Ovary (tissue), 7 donors: ENCODE measurements at regions not wholly inside any gene's neighbourhood (a gene's known extent, or its start where the extent isn't known, plus 50 kb on each side); places are given as distances from the start of the nearest gene placed in this dataset.
"Not testable (repeated sequence)": the region's sequence is repeated elsewhere in the genome, so short reads cannot be mapped to it uniquely, and the experiment has no call there.

Experiments
- DNase-seq, 5 donors: peaks; one replicate each; pipeline ENCODE4 v3.0.0-alpha.2; 2019 to 2020
- H3K27ac ChIP-seq, 2 donors: fragments of 200-600 bp; one replicate each; pipeline versions ENCODE4 v1.5.1 to v1.8.0; 2019 to 2022
- H3K27me3 ChIP-seq: fragments of 200-600 bp; one replicate; pipeline ENCODE4 v1.8.0; 2022
- H3K36me3 ChIP-seq: fragments of 200-600 bp; sonication (generic); one replicate; pipeline ENCODE4 v1.5.1; 2019
- H3K4me1 ChIP-seq: one replicate; pipeline ENCODE4 v1.8.1; 2013; ENCODE audit warnings: mild to moderate bottlenecking, moderate library complexity; ENCODE audit not compliant: insufficient read depth
- H3K4me3 ChIP-seq: fragments of 200-600 bp; sonication (generic); one replicate; pipeline ENCODE4 v1.5.1; 2017
- H3K9me3 ChIP-seq, 2 donors: fragments of 200-600 bp in 1 of 2; sonication (generic) in 1 of 2; one replicate each; pipeline versions ENCODE4 v1.5.1 to v1.8.1; 2013 to 2019; ENCODE audit warnings: mild to moderate bottlenecking in 1 of 2, moderate library complexity in 1 of 2
- EP300 ChIP-seq: sonication (generic); formaldehyde crosslinking; IDR thresholded peaks from one replicate; pipeline ENCODE4 v1.6.1; 2017; ENCODE audit warnings: antibody characterized with exemption
- POLR2A ChIP-seq: fragments of 450-650 bp; IDR thresholded peaks from one replicate; pipeline ENCODE4 v1.6.1; 2017; ENCODE audit warnings: antibody characterized with exemption, mild to moderate bottlenecking, moderate library complexity
- WGBS, 3 donors: extraction: QIAGEN DNeasy Blood & Tissue Kit in 1 of 3; methylation state at CpG; one replicate each; pipeline versions ENCODE4 v1.1.5 to v1.1.7; 2013 to 2017; 5-methylcytosine and 5-hydroxymethylcytosine counted together
- intact Hi-C, 4 donors: fragments of 100-400 bp; cut with DNase I; formaldehyde crosslinking; loops; one replicate each; pipeline versions ENCODE4 v1.11.0 to v1.15.1; 2022 to 2023
- TF ChIP-seq, protein P1 (sequence below), 3 donors: fragments of 450-650 bp in 2 of 3; fragments of 200-600 bp in 1 of 3; IDR thresholded peaks; one replicate each; pipeline versions ENCODE4 v1.5.1 to v1.8.0; 2016 to 2022; ENCODE audit warnings: antibody characterized with exemption in 3 of 3, mild to moderate bottlenecking in 1 of 3
- donor health status: DM: no; HTN: no; CAD: no; lungs with moderate emphysema.
- donor health status: DM: no; HTN: no; CAD: no.
- donor health status: Bipolar disorder and iron deficiency.
- donor health status: DM: no; HTN: no; CAD: no.
- donor health status: DM: yes; HTN: yes; CAD: no.

- Histone ChIP-seq H3K9me3 (no peaks in the 10 kb centered on the region), H3K27ac (no peak overlapping the region), H3K4me3 (no peak overlapping the region), H3K36me3 (no peaks in the 10 kb centered on the region), H3K27me3 (no peaks in the 10 kb centered on the region), H3K4me1 (no peaks in the 10 kb centered on the region)
- TF ChIP-seq POLR2A (no peak), EP300 (no peak)
- TF ChIP-seq, protein P1, sequence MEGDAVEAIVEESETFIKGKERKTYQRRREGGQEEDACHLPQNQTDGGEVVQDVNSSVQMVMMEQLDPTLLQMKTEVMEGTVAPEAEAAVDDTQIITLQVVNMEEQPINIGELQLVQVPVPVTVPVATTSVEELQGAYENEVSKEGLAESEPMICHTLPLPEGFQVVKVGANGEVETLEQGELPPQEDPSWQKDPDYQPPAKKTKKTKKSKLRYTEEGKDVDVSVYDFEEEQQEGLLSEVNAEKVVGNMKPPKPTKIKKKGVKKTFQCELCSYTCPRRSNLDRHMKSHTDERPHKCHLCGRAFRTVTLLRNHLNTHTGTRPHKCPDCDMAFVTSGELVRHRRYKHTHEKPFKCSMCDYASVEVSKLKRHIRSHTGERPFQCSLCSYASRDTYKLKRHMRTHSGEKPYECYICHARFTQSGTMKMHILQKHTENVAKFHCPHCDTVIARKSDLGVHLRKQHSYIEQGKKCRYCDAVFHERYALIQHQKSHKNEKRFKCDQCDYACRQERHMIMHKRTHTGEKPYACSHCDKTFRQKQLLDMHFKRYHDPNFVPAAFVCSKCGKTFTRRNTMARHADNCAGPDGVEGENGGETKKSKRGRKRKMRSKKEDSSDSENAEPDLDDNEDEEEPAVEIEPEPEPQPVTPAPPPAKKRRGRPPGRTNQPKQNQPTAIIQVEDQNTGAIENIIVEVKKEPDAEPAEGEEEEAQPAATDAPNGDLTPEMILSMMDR (IDR thresholded peaks at IDR 0.05), result no peak
- no peak for DNase-seq
- intact Hi-C loops, result no loop called here
- 71 to 76% (median 74%) methylated on average over 7 of the region's 7 CpGs for WGBS, 3 donors
These were observed 297.4 kb upstream of the GCFC2 start for GRCh38 chr2:76008001-76008702.

DNA sequence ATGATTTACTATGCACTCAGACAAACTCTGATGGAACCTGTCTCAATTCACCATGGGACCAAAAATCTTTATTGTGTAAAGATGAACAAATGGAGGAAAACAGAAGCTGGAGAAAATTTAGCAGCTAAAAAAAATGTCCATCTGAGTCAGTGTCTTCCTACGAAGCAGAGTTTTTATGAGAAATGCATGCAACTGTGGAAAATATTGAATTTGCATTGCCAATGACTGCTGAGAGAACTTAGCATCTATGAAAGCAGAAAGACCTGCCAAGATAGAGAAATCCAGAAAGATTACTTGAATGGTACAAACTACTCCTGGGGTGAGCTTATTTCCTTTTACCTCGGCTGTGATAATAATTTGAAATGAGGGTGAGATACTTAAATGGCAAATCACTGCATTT, 289.7 kb upstream of the GCFC2 start:
- 66 to 87% (median 70%) methylated on average over 2 of the region's 2 CpGs for WGBS, 3 donors
- no peaks in the 10 kb centered on the region for H3K36me3 ChIP-seq
- intact Hi-C loops, result no loop called here

DNA sequence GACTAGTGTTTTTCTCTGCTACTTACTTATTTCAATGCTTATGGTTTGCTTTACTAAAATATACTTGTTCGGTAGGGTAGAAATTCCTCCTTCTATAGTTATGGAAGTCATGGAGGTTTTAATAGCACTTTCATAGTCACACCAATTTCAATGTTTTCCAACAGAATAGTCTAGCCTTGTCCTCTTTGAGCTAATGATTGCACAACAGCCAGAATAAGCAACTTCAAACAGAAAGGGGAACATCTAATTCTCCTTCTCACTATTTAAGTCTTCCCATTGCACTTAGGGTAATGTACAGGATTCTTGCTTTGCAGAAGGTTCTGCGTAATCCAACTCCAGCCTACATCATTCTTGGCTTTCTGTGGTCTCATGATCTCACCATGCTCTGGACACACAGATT, 287.7 kb upstream of the GCFC2 start:
- no peak for DNase-seq
- no peaks in the 10 kb centered on the region for H3K9me3 ChIP-seq
- no peak overlapping the region for H3K27ac ChIP-seq
- TF ChIP-seq, protein P1 (IDR thresholded peaks at IDR 0.05), result no peak
- no peak for TF ChIP-seq EP300
- no peak for TF ChIP-seq POLR2A
- intact Hi-C loops, result no loop called here
- no peaks in the 10 kb centered on the region for H3K36me3 ChIP-seq
- no peak overlapping the region for H3K4me3 ChIP-seq
- 83 to 96% (median 95%) methylated on average over 2 of the region's 2 CpGs for WGBS, 3 donors
- H3K27me3 ChIP-seq, result no peaks in the 10 kb centered on the region
- H3K4me1 ChIP-seq, result no peaks in the 10 kb centered on the region

More for the DNA sequence above, 289.7 kb upstream of the GCFC2 start:
- TF ChIP-seq POLR2A, result no peak
- no peak for TF ChIP-seq EP300
- TF ChIP-seq, protein P1 (IDR thresholded peaks at IDR 0.05), result no peak
- no peak for DNase-seq
- no peaks in the 10 kb centered on the region for H3K27me3 ChIP-seq
- H3K4me3 ChIP-seq, result no peak overlapping the region
- H3K4me1 ChIP-seq, result no peaks in the 10 kb centered on the region
- H3K27ac ChIP-seq, result no peak overlapping the region
- no peaks in the 10 kb centered on the region for H3K9me3 ChIP-seq

GRCh38 chr2:75994759-75995158, 284.0 kb upstream of the GCFC2 start:
- Histone ChIP-seq H3K9me3 (peaks cover 0 to under 1% of the 10 kb centered on the region in 2 donors), H3K27ac (no peak overlapping the region), H3K27me3 (no peaks in the 10 kb centered on the region), H3K4me3 (no peak overlapping the region), H3K36me3 (no peaks in the 10 kb centered on the region), H3K4me1 (no peaks in the 10 kb centered on the region)
- WGBS, 3 donors, result 66 to 74% (median 71%) methylated on average over 4 of the region's 4 CpGs
- DNase-seq, result no peak
- intact Hi-C loops, result no loop called here
- TF ChIP-seq EP300 (no peak), POLR2A (no peak)
- TF ChIP-seq, protein P1 (IDR thresholded peaks at IDR 0.05), result no peak

DNA sequence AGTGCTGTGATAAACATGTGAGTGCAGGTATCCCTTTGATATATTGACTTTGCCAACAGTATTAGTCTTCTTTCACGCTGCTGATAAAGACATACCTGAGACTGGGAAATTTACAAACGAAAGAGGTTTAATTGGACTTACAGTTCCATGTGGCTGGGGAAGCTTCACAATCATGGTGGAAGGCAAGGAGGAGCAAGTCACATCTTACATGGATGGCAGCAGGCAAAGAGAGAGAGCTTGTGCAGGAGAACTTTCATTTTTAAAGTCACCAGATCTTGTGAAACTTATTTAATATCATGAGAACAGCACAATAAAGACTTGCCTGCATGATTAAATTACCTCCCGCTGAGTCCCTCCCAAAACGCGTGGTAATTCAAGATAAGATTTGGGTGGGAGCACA, 277.9 kb upstream of the GCFC2 start:
- H3K4me3 ChIP-seq, H3K27me3 ChIP-seq, H3K27ac ChIP-seq, DNase-seq, intact Hi-C loops, H3K9me3 ChIP-seq, H3K36me3 ChIP-seq, H3K4me1 ChIP-seq: not testable (repeated sequence)
- 85 to 87% (median 86%) methylated on average over 5 of the region's 5 CpGs for WGBS, 3 donors
